ENCODE measurements at regions not wholly inside any gene's neighbourhood (a gene's known extent, or its start where the extent isn't known, plus 50 kb on each side); places are given as distances from the start of the nearest gene placed in this dataset.

GRCh38 chr3:137219801-137220445 is 262.1 kb downstream of the IL20RB start:
- Histone ChIP-seq H3K4me3 (no peak overlapping the region), H3K27ac (no peak overlapping the region), H3K4me1 (replicated peaks in 1 of 2) (no peaks in the 10 kb centered on the region), H3K9me3 (replicated peaks in 1 of 3) (no peaks in the 10 kb centered on the region), H3K36me3 (replicated peaks in 1 of 2) (no peaks in the 10 kb centered on the region), H3K27me3 (no peaks in the 10 kb centered on the region)
- no peak for TF ChIP-seq CTCF (IDR thresholded peaks at IDR 0.05)
- no peak for TF ChIP-seq POLR2A (IDR thresholded peaks at IDR 0.05)
- no peak for DNase-seq
- intact Hi-C loops (cut with DNase I), result no loop called here
- WGBS, 4 donors, result 46 to 61% (median 52%) methylated on average over 1 of the region's 1 CpG

GRCh38 chr3:137222736-137223225 is 265.0 kb downstream of the IL20RB start:
- WGBS, 4 donors, result 52 to 68% (median 55%) methylated on average over 2 of the region's 2 CpGs
- DNase-seq, result no peak
- H3K9me3 ChIP-seq (replicated peaks in 1 of 3), result no peaks in the 10 kb centered on the region
- H3K4me1 ChIP-seq (replicated peaks in 1 of 2), result no peaks in the 10 kb centered on the region
- no peaks in the 10 kb centered on the region for H3K36me3 ChIP-seq (replicated peaks in 1 of 2)
- no peak overlapping the region for H3K4me3 ChIP-seq
- intact Hi-C loops (cut with DNase I), result no loop called here
- no peak overlapping the region for H3K27ac ChIP-seq
- TF ChIP-seq CTCF (IDR thresholded peaks at IDR 0.05) (no peak), POLR2A (IDR thresholded peaks at IDR 0.05) (no peak)
- H3K27me3 ChIP-seq, result no peaks in the 10 kb centered on the region

GRCh38 chr3:137224464-137224863 is 266.7 kb downstream of the IL20RB start:
- H3K27me3 ChIP-seq, result no peaks in the 10 kb centered on the region
- no peak overlapping the region for H3K27ac ChIP-seq
- WGBS, 4 donors, result 71 to 85% (median 82%) methylated on average over 3 of the region's 3 CpGs
- no peak for TF ChIP-seq CTCF (IDR thresholded peaks at IDR 0.05)
- TF ChIP-seq POLR2A (IDR thresholded peaks at IDR 0.05), result no peak
- H3K36me3 ChIP-seq (replicated peaks in 1 of 2), result no peaks in the 10 kb centered on the region
- no peak for DNase-seq
- H3K9me3 ChIP-seq (replicated peaks in 1 of 3), result no peaks in the 10 kb centered on the region
- no peak overlapping the region for H3K4me3 ChIP-seq
- intact Hi-C loops (cut with DNase I), result no loop called here
- no peaks in the 10 kb centered on the region for H3K4me1 ChIP-seq (replicated peaks in 1 of 2)

- DNase-seq, result no peak
- no peaks in the 10 kb centered on the region for H3K27me3 ChIP-seq
- WGBS, 4 donors, result 56 to 69% (median 59%) methylated on average over 6 of the region's 6 CpGs
- no peak overlapping the region for H3K4me3 ChIP-seq
- no peak overlapping the region for H3K27ac ChIP-seq
- H3K9me3 ChIP-seq (replicated peaks in 1 of 3), result no peaks in the 10 kb centered on the region
- intact Hi-C loops (cut with DNase I), result no loop called here
- no peaks in the 10 kb centered on the region for H3K36me3 ChIP-seq (replicated peaks in 1 of 2)
- TF ChIP-seq CTCF (IDR thresholded peaks at IDR 0.05) (no peak), POLR2A (IDR thresholded peaks at IDR 0.05) (no peak)
- H3K4me1 ChIP-seq (replicated peaks in 1 of 2), result no peaks in the 10 kb centered on the region
Observed at GRCh38 chr3:137242836-137243400, 285.1 kb downstream of the IL20RB start.
